ENCODE measurements at regions not wholly inside any gene's neighbourhood (a gene's known extent, or its start where the extent isn't known, plus 50 kb on each side); places are given as distances from the start of the nearest gene placed in this dataset.
A peak's percentile ranks its signal among the peaks of the same experiment; 100 is the strongest.

GRCh38 chr18:78527984-78528383 is 451.6 kb upstream of the SALL3 start:
- no peak for DNase-seq (ENCODE audit: low spot score)

- peak; percentile 59 for DNase-seq (ENCODE audit: low spot score)
Measured at GRCh38 chr18:78528411-78529258, 451.0 kb upstream of the SALL3 start.

GRCh38 chr18:78531637-78532036 is 448.0 kb upstream of the SALL3 start:
- DNase-seq (ENCODE audit: low spot score) = no peak

GRCh38 chr18:78538669-78539440 is 440.8 kb upstream of the SALL3 start:
- DNase-seq (ENCODE audit: low spot score) = no peak

GRCh38 chr18:78540636-78541529 is 438.7 kb upstream of the SALL3 start:
- DNase-seq (ENCODE audit: low spot score) = no peak

- DNase-seq (ENCODE audit: low spot score) = peak; percentile 81
Measured at GRCh38 chr18:78542204-78542603, 437.4 kb upstream of the SALL3 start.

- DNase-seq (ENCODE audit: low spot score) = no peak
Measured at GRCh38 chr18:78543201-78543725, 436.4 kb upstream of the SALL3 start.

- no peak for DNase-seq (ENCODE audit: low spot score)
Measured at GRCh38 chr18:78546281-78546680, 433.3 kb upstream of the SALL3 start.

- DNase-seq (ENCODE audit: low spot score) = no peak
Measured at GRCh38 chr18:78547817-78548216, 431.8 kb upstream of the SALL3 start.

GRCh38 chr18:78548261-78549058 is 431.2 kb upstream of the SALL3 start:
- no peak for DNase-seq (ENCODE audit: low spot score)

- DNase-seq (ENCODE audit: low spot score) = no peak
Measured at GRCh38 chr18:78549971-78550370, 429.6 kb upstream of the SALL3 start.

GRCh38 chr18:78554944-78555608 is 424.5 kb upstream of the SALL3 start:
- no peak for DNase-seq (ENCODE audit: low spot score)

GRCh38 chr18:78557371-78557770 is 422.2 kb upstream of the SALL3 start:
- DNase-seq (ENCODE audit: low spot score) = no peak

- DNase-seq (ENCODE audit: low spot score) = no peak
Measured at GRCh38 chr18:78558101-78558810, 421.4 kb upstream of the SALL3 start.

- DNase-seq (ENCODE audit: low spot score) = no peak
Measured at GRCh38 chr18:78558948-78559347, 420.7 kb upstream of the SALL3 start.

GRCh38 chr18:78559584-78559983 is 420.0 kb upstream of the SALL3 start:
- no peak for DNase-seq (ENCODE audit: low spot score)

- peak; percentile 58 for DNase-seq (ENCODE audit: low spot score)
Measured at GRCh38 chr18:78561757-78562510, 417.7 kb upstream of the SALL3 start.

- DNase-seq (ENCODE audit: low spot score) = no peak
Measured at GRCh38 chr18:78562531-78562961, 417.1 kb upstream of the SALL3 start.

- DNase-seq (ENCODE audit: low spot score) = no peak
Measured at GRCh38 chr18:78563110-78563509, 416.5 kb upstream of the SALL3 start.

All from H4 (cell line).